Stimulated activated CD8-positive, alpha-beta memory T cell treated with anti-CD3 and anti-CD28 coated beads, Interleukin-4, amount 100 ng/mL, for 4 hours (primary cell): ENCODE measurements at regions not wholly inside any gene's neighbourhood (a gene's known extent, or its start where the extent isn't known, plus 50 kb on each side); places are given as distances from the start of the nearest gene placed in this dataset.
"Not testable (repeated sequence)": the region's sequence is repeated elsewhere in the genome, so short reads cannot be mapped to it uniquely, and the experiment has no call there.

Source experiments
- DNase-seq, 2 donors: peaks; one replicate each; pipeline ENCODE4 v3.0.0-alpha.2; 2020; ENCODE audit warnings: low read depth in 2 of 2, low spot score in 1 of 2

DNA sequence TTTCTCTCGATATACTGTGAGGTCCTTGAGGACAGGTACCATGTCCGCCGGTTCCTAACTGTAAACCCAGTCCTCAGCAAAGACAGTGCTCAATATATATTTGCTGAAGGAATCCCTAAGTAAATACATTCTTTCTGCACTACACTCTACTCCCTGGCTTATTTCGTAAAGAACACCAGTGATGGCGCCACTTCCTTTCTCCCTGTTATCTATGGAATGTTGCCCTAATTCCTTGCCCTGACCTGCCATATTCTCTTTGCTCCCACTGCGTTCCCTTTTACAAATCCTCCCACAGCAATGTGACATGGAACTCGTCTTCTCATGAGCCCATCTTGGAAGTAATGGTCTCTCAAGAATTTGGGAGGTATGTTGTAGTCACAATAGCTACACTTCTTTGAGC is 507.4 kb upstream of the COBL start:
- no peak for DNase-seq

DNA sequence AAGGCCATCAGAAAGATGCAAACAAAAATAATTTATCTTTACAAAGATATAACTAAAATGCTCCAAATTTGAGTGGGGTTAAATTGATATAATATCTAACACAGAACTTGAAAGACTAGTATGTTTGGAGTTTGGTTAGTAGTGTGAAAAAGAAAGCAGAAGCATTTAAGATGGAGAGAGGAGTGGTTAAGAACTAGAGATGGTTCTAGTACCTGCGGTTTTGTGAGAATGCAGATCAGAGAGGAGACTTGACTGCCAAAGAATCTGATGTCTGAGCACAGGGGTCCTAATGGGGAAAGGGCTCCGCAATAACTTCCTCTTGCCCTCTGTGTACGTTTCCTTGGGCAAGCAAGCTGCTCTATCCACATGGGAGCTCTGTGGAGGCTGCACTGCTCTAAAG is 506.8 kb upstream of the COBL start:
- DNase-seq = no peak

DNA sequence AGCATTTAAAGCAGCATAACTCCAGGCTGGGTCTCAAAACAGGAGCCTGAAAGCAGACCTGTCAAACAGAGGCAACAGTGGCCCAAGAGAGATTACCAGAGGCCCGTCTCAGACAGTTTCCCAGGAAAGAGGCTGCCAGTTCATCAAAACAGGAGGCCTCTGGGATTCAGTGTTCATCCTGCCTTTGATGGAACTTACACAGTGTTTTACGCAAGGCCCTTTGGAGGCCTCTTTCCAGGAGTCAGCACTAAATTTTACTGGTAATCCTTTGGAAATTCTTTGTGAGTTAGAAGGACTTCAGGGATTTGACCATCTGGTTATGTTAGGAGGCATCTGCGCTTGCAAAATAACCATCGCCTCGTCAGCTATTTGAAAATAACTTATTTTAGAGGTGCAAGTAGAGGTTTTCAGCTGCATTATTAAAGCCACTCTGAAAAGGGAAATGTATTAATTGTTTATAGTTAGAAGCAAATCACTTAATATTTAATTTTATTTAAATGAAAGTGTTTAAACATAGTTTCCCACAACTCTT is 501.2 kb upstream of the COBL start:
- DNase-seq = no peak

DNA sequence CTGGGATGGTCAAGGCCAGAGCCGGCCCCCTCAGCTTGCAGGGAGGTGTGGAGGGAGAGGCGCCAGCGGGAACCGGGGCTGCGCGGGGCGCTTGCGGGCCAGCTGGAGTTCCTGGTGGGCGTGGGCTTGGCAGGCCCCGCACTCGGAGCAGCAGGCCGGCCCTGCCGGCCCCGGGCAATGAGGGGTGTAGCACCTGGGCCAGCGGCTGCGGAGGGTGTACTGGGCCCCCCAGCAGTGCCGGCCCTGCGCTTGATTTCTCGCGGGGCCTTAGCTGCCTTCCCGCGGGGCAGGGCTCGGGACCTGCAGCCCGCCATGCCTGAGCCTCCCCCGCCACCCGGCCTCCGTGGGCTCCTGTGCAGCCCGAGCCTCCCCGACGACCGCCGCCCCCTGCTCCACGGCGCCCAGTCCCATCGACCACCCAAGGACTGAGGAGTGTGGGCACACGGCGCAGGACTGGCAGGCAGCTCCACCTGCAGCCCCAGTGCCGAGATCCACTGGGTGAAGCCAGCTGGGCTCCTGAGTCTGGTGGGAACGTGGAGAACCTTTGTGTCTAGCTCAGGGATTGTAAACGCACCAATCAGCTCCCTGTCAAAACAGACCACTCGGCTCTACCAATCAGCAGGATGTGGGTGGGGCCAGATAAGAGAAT is 489.3 kb upstream of the COBL start:
- not testable (repeated sequence) for DNase-seq

DNA sequence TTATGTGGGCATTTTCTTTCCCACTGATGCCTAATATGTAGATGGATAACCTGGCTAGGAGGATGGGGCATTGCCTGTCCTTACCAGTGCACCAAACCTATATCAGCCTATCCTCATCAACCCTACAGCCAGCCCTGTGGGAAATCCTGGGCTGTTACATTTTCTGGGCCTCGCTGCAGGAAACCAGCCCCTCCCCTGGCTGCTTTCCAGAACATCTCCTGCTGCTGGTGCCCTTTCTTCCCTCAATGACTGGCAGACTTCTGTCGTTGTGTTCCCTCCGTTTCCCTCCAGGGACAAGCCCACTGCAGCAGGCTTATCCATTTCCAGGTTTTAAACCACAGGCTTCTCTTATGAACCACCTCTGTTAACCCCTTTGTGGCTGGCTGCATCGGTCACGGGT is 486.1 kb upstream of the COBL start:
- no peak for DNase-seq

DNA sequence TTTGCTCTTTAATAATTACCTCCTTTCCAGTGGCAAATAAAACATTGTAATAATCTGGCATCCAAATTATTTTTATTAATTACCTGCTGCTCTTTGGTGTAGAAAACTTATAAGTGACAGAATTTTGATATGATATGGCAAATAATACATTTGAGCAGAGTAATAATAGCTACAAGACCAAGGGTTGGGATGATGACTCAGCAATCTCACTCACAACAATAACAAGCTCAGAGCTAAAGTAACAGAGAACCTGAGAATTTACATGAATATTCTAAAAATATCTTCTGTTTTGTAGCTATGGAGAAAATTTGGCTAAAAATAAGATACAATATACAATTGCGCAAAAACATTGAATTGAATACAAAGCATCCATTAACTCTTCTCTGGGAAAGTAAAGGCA is 480.8 kb upstream of the COBL start:
- no peak for DNase-seq

DNA sequence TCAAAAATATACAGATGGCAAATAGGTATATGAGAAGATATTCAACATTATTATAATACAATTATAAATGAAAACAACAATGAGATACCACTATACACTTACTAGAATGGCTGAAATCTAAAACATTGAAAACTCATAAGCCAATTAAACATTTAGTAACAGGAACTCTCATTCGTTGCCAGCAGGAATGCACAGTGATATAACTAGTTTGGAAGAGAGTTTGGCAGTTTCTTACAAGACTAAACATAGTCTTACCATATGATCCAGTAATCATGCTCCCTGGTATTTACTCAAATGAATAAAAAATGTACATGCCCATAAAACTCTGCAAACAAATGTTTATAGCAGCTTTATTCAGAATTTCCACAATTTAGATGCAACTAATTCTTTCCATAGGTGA is 476.2 kb upstream of the COBL start:
- DNase-seq = no peak

DNA sequence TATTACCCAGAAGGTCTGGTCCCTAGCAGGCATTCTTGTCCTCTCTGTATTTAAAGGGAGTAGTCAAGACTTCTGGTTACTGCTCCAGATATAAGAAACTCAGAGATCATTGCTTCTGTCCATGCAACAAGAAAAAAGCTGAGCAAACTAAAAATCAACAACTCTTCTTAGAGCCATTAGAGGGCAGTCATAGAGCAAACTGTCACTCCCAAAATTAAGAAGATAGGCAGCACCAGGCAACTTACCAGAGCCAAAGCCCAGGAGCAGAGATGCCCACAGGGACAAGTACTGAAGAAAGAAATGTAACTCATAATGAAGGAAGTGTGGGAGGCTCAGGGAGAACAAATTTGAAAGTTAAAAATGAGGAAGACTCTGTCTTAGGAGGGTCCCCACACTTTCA is 472.9 kb upstream of the COBL start:
- no peak for DNase-seq

DNA sequence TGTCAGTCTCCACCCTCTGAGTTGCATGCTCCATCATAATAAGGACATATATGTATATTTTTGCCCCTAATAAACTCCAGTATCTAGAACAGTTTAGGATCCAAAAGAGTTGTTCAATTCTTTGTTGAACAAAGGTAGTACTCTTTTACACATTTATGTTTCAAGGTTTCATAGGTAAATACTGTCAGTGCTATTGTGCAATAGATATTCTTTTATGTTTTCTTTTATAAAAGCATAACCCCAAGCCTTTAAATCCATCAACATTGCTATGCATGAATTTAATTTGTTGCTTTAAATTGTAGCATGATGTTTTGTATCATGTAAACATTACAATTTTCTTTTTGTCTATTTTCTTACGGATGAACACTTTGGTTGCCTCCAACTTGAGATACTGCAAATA is 469.7 kb upstream of the COBL start:
- no peak for DNase-seq

DNA sequence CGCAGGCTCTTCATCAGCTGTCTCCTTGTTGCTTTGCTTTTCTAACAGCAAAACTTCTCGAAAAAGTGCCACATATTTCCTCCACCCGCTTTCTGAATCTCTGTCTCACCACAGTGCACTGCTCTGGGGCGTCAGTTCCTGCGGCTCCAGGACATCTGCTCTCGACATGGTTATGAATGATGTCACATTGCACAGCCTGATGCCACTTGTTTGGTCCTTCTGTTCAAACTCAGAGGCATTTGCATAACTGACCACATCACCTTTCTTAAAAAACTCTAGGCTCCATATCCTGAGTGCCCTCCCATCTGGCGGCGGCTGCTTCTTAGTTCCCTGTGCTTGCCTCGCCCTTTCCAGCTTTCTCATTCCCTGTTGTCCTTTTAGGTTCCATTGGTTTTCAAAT is 469.3 kb upstream of the COBL start:
- DNase-seq = no peak

DNA sequence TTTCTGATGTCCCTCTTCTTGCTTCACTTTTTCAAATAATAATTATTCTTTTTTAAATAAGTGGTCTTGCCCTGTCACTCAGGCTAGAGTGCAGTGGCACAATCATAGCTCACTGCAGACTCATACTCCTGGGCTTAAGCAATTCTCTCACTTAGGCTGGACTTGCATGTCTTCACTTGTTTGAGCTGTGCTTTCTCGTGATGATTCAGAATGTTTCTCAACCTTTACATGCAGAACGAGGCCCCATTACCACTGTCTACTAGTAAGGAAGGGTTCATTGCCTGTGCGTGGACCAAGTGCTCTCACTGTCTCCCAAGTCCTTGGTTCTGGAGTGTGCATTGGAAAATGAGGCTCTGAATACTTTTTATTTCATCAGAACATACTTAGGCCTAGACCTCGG is 468.6 kb upstream of the COBL start:
- no peak for DNase-seq

DNA sequence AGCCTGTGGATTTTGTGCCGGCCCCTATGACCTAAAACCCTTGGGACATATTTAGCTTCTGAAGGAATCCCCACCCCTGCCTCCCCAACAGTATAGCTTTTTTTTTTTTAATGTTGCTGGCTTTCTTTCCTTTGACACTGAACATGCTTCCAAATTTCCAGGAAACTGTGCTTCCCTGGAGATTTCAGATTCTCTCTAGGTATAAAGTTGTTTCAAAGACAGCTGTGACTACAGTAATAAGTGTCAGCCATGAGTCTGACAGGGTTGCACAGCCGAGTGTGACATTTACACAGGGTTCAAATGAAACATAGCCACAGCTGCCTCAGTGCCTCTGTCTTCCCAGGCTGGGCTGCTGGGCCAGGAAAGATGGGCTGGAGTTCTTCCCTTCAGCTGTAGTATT is 466.6 kb upstream of the COBL start:
- no peak for DNase-seq

DNA sequence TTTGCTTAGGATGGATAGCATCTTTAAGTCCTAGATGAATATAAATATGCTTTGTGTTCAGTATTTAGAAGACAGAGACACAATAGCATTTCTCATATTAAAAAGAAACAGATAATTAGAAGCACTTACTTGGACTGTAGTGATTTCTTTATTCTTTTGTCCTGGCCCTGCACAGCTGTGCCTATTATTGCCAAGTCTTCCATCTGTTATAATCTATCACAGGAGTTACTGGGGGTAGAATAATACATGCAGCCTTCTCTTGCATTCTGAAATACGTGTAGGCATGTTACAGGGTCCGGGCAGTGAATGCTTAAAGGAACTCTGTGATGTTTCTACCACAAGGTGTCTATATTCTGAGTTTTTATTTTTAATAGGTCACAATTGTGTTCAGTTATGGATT is 461.5 kb upstream of the COBL start:
- no peak for DNase-seq

DNA sequence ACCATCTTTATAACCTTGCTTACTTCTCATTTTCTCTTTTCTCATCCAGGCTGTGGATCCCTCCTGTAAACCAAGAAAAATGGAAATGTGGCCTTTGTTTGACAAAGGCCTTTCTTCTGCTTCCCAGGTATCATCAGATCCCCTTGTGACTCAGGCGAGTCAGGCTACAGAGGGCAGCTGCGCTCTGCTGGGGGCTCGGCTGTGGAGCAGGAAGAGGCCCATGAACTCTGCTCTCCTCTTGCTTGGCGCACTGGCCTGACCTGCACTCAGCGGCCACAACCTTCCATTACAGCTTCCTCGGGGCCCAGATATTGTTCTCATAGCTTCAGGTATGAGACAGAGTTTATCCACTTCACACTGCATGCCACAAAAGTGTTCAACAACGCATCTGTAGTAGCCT is 457.6 kb upstream of the COBL start:
- no peak for DNase-seq

DNA sequence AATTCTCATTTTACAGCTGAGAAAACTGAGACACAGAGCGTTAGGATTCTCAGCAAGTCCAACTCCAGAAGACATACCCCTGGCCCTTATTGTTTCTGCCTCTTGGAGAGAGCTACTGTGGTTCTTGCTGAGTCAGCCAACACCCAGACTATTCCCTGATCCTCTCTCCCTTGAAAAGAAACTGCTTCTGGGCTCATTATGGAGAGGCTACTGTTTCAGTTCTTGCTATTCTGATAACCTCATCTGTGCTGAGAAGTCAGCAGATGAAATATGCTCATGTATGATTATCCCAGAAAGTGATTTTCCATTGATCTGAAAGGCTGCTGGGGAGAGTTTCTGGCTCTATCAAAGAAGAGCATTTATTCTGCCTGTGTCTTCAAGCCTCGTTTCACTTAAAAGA is 455.6 kb upstream of the COBL start:
- no peak for DNase-seq

DNA sequence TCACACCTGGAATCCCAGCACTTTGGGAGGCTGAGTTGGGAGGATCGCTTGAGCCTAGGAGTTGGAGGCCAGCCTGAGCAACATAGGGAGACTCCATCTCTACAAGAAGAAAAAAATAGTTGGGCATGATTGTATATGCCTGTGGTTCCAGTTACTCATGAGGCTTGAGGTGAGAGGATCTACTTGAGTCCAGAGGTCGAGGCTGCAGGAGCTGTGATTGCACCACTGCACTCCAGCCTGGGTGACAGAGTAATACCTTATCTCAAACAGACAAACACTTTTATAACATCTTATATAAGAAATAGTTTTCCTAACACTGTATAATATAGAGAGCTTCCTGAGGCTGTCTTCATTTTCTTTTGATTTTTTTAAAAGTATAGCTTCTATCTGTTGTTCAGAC is 448.4 kb upstream of the COBL start:
- no peak for DNase-seq

DNA sequence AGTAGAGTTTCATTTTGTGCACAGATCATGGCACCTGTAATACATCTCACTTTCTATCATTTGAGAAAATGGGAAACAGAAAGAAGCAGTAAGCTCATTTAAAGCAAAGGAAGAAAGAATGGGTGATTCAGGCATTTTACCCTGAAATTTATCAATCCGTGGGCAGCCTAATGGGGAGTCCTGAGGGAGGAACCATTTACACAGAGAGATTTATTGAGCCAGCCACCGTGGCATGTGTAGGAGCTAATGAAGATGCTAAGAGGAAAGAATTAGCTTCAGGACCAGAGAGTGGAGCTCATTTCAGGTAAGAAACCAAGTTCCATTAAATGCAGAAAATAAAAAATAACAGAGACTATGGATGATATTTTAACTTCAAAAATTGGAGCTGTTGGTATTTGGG is 443.4 kb upstream of the COBL start:
- no peak for DNase-seq

DNA sequence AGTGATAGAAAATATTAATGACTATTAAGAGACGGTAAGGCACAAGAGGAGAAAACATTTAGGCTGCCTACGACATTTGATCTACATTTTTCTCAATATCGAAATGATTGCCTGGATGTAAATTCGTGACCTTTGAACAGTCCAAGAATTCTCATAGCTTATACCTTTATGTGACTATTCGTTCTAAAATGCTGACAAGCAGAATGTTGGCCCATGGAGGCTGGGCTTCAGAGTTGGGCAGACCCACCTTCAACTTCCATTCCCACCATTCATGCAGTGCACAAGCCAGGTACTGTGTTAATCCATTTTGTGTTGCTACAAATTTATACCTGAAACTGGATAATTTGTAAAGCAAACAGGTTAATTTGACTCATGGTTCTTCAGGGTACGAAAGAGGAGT is 441.4 kb upstream of the COBL start:
- no peak for DNase-seq

DNA sequence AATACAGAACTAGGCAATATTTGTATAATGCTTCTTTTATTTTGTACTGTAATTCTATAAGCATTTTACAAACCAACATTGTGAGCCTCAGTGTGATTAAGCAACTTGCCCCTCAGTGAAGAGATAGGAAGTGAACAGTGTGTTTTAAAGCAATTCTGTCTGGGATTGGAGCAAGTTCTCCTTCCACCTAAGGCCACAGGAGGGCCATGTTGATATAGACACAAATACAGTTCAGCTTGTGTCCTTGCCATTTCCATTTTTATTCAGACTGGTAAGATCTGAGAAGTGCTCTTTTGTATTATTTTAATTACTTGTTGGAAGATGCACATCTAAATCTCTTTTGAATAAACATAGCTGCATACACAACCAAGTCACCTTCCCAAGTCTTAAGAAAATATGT is 416.3 kb upstream of the COBL start:
- no peak for DNase-seq

DNA sequence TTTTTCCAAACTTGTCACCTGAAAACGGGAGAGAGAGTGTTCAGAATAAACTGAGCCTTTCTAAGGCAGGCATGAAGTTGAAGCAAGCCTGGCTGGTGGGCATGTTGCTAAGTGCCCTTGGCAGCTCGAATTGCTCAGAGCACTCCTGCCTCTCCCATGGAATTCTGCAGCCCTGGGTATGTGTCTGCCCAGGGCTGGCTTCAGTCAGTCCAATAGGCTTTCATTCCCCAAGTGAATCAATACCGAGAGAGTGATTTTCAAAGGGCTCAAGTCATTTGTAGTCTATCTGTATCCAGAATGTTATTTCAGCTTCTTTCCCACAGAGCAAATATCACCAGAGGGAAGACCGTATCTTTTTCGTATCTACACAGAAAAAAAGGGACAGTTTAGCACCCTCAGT is 415.5 kb upstream of the COBL start:
- DNase-seq = no peak

DNA sequence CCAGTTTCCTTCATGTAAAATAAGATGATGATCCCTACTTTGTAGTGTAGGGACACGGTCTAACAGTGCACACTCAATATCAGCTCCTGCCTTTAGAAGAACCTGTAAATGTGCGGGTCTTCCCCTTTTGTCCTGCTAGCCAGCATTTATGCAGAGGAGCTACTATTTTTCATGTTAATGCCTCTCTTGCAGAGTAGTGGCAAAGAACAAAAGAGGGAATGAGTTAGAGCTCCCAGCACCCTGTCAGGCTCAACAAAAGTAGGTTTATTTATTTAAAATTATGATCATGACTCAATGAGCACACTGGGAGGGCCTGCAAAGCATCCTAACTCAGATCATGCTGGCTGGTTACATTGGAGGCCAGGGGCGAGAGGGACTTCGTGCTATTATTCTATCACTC is 414.5 kb upstream of the COBL start:
- no peak for DNase-seq

DNA sequence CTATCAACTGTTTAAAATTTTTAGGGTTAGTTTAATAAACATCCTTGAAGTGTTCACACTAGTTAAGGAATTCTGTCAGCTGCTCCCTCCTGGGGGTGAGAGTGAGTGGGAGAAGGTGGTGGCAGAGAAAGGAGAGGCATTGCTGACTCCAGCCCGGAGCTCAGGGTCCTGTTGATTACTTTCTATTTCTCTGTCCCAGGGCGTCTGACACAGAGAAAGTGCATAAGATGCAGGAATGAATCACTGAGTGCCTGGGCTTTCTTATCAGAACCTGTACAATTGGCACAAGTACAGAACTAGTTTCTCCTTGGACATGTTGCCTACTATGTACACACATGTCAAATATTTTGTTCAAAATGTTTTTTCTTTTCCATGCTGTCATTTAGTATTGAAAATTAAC is 410.8 kb upstream of the COBL start:
- DNase-seq = no peak

DNA sequence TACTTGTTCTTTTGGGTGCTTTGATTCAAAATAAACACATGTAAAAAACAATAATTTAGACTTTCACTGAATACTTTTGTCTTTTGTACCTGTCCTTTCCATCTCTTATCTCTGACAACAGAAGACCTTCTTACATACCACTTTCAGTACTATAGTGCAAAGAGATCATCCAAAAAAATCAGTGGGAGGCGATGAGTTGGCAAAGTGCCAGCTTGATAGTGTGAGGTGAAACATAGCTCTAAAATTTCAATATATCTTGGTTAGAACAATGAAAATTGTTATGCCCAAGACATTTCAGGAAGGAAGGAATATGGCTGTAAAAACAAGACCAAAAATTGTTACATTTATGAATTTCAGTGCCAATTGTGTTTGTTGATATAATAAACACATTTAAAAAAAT is 390.2 kb upstream of the COBL start:
- no peak for DNase-seq

DNA sequence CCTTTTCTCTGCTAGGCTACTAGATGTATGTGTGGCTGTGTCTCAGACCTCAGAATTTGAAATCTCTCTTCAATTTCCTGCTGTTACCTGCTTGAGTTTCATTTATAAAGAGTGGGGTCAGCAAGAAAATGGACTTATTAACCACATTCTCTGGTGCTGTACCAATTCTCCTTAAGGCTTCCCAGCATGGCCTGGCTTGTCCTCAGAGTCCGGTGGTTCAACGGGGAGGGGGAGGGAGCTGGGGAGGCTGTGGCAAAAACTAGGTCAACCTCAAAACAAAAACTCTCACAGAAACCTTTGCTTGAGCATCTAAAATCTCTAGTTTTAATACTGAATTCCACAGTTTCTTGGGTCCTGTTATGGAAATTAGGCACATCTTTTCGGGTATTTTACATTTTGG is 389.1 kb upstream of the COBL start:
- no peak for DNase-seq
